D721Med (cell line): ENCODE measurements at regions not wholly inside any gene's neighbourhood (a gene's known extent, or its start where the extent isn't known, plus 50 kb on each side); places are given as distances from the start of the nearest gene placed in this dataset.
"Not testable (repeated sequence)": the region's sequence is repeated elsewhere in the genome, so short reads cannot be mapped to it uniquely, and the experiment has no call there.

Source experiments
- DNase-seq: peaks from one replicate; pipeline ENCODE4 v3.0.0; 2011; ENCODE audit warnings: low spot score; ENCODE audit not compliant: insufficient read length
- FAIRE-seq: peaks from 2 replicates; lab custom pipeline; 2011; peaks lifted over from hg19 to GRCh38; lab: Jason Lieb, UNC
- TF ChIP-seq, protein P1 (sequence below): IDR thresholded peaks from 2 replicates; pipeline ENCODE4 v1.5.1; 2012; ENCODE audit warnings: mild to moderate bottlenecking, control low read depth; ENCODE audit not compliant: insufficient read depth; ENCODE audit errors: missing control alignments

DNA sequence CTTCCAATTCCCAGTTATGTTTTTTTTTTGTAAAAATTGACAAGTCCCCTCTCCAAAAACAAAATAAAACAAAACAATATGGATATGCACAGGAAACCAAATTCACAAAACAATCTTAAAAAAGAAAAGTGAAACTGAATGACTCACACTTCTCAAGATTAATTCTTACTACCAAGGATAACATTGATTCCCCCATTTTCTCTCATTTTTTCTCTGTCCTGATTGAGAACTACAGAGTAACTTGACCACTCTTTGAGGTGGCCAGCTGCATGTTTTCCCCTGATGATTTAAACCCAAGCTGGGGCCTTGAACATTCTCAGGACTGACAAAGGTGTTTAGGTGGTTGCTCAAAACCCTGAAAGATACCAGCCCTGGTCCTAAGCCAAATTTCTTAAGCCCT is 149.0 kb downstream of the AHSP start:
- no peak for FAIRE-seq
- DNase-seq, result no peak
- TF ChIP-seq, protein P1, sequence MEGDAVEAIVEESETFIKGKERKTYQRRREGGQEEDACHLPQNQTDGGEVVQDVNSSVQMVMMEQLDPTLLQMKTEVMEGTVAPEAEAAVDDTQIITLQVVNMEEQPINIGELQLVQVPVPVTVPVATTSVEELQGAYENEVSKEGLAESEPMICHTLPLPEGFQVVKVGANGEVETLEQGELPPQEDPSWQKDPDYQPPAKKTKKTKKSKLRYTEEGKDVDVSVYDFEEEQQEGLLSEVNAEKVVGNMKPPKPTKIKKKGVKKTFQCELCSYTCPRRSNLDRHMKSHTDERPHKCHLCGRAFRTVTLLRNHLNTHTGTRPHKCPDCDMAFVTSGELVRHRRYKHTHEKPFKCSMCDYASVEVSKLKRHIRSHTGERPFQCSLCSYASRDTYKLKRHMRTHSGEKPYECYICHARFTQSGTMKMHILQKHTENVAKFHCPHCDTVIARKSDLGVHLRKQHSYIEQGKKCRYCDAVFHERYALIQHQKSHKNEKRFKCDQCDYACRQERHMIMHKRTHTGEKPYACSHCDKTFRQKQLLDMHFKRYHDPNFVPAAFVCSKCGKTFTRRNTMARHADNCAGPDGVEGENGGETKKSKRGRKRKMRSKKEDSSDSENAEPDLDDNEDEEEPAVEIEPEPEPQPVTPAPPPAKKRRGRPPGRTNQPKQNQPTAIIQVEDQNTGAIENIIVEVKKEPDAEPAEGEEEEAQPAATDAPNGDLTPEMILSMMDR, result no peak

DNA sequence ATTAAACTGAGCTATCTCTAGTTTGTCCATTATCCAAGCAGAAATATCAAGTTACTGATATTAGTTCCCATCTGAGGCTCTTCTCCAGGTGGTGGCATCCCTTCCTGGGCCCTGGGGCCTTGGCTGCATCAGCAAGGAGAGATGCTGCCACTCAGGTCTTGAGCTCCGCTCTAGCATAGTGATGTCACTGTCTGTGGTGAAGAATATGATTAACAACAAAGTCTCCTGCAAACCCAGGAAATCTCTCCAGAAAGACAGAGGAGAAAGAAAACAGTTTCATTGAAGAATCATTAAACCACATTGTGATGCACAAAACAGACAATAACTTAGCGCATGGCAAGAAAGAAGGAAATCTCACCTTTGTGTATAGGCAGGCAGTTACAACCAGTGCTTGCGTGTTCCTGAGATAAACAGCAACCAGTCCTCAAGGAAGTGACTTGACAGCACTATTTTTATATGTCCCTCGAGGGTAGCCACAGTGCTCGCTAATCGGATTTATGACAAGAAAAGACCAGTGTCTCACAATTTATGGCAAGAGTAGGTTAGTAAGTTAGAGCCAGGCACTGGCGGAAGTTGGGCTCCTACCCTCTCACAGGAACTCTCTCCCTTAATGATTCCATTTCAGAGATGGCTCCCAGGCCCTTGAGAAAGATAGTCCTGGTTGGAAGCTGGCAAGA is 151.1 kb downstream of the AHSP start:
- TF ChIP-seq, protein P1, result no peak
- no peak for DNase-seq
- no peak for FAIRE-seq

DNA sequence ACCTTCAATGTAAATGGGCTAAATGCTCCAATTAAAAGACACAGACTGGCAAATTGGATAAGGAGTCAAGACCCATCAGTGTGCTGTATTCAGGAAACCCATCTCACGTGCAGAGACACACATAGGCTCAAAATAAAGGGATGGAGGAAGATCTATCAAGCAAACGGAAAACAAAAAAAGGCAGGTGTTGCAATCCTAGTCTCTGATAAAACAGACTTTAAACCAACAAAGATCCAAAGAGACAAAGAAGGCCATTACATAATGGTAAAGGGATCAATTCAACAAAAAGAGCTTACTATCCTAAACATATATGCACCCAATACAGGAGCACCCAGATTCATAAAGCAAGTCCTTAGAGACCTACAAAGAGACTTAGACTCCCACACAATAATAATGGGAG is 161.6 kb downstream of the AHSP start:
- FAIRE-seq, DNase-seq: not testable (repeated sequence)

DNA sequence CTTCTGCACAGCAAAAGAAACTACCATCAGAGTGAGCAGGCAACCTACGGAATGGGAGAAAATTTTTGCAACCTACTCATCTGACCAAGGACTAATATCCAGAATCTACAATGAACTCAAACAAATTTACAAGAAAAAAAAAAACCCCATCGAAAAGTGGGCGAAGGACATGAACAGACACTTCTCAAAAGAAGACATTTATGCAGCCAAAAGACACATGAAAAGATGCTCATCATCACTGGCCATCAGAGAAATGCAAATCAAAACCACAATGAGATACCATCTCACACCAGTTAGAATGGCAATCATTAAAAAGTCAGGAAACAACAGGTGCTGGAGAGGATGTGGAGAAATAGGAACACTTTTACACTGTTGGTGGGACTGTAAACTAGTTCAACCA is 164.6 kb downstream of the AHSP start:
- not testable (repeated sequence) for DNase-seq, FAIRE-seq

DNA sequence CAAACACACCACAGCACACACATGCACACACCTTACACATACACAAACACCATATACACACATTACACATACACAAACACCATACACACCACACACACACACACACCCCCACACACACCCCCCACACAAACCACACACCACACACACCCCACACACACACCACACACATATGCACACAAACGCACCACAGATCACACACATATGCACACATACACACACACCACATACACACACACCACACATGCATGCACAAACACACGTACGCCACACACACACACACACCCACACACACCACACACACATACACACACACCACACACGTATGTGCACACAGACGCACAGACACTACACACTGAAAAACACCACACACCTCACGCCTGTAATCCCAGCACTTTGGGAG is 166.0 kb downstream of the AHSP start:
- TF ChIP-seq, protein P1, result no peak
- DNase-seq, result no peak
- no peak for FAIRE-seq

DNA sequence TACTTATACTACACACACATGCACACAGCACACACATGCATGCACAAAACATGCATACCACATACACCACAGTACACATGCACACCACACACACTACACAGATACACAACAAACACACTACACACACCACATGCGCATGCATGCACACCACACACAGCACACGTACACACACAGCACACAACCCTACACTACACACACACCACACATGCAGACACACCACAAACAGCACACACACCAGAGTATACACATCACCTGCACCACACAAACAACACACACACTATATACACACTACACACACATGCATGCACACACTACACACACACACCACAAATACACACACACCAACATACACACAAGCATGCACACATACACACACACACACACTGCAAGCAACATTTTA is 166.8 kb downstream of the AHSP start:
- TF ChIP-seq, protein P1, result no peak
- DNase-seq (no peak), FAIRE-seq (no peak)

DNA sequence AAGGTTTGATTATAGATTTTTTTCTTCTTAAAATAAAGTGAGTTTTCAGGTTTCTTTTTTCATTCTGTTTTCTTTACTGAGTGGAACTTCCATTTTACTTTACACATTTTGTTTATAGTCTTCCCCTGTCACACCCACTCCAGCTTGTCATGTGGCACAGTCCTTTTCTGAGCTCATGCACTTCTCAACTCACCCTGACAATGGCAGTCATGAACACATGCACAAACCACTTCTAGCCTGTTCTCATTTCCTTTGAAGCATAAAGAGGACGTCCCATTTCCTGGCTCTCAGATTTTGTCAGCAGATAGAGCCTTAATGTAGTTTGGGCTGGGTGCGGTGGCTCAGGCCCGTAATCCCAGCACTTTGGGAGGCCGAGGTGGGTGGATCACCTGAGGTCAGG is 168.0 kb downstream of the AHSP start:
- TF ChIP-seq, protein P1, result no peak
- FAIRE-seq, result no peak
- DNase-seq, result no peak

DNA sequence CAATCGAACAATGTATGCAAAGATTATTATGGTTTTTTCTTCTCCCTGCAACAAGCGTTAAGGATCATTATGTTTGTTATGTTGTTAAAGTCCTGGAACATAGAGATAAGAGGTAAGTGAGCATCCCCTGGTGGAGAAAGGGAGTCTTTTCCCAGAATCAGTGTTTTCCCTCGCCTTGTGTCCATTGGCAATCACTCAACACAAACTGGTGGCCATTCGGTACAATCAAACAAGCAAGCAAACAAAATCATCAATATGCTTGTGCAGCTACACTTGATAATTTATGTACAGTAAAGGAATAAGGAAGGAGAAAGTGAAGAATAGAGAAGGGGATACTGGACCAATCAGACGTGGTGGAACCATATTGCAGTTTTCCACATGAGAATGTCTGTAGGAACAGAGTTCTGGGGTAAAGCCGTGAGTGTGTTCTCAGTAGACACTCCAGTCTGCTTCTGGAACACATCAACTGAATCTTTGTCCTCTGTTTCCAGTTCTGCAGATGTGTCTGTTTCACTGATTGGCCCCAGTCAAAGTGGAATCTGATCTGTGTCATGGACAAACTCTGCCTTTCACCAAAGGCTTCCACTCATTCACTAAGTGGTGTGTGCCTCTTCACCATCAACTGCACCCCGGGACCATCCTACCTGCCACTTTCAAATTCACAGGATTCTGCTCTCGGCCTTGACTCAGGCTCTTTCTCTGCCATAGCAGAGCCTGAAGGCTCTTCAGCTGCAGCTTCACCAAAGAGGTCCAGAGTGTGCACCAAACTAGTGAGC is 169.5 kb downstream of the AHSP start:
- DNase-seq, result no peak
- FAIRE-seq, result no peak

More for the DNA sequence above, 169.5 kb downstream of the AHSP start:
- TF ChIP-seq, protein P1, result peak; percentile 51
